ENCODE measurements at regions not wholly inside any gene's neighbourhood (a gene's known extent, or its start where the extent isn't known, plus 50 kb on each side); places are given as distances from the start of the nearest gene placed in this dataset.
"Not testable (repeated sequence)": the region's sequence is repeated elsewhere in the genome, so short reads cannot be mapped to it uniquely, and the experiment has no call there.

DNA sequence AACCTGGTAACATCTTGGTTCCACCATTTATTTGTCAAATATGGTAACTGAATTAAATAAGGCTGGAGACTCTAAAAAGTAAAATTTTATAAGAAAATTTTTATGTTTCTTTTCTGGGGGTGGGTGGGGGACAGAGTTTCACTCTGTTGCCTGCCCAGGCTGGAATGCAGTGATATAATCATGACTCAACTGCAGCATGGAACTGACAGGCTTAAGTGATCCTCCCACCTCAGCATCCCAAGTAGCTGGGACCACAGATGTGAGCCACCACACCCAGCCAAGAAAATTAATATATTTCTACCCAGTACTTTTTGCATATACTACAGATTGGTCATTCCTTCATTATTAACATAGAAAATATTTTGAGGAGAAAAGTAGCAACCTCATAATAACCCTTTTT, 216.9 kb downstream of the DEPDC1B start:
- no peaks in the 10 kb centered on the region for H3K36me3 ChIP-seq (ENCODE audit: control insufficient read depth, insufficient read depth, low read length)
- peaks cover 10% of the 10 kb centered on the region for H3K4me1 ChIP-seq (ENCODE audit: control insufficient read depth, insufficient read depth, low read length)
- no peak overlapping the region for H3K9ac ChIP-seq (ENCODE audit: low read depth, low read length)
- no peaks in the 10 kb centered on the region for H3K9me3 ChIP-seq (ENCODE audit: control insufficient read depth, insufficient read depth, low read length)
- no peaks in the 10 kb centered on the region for H3K27me3 ChIP-seq (ENCODE audit: control insufficient read depth, insufficient read depth, low read length)
- H3K4me3 ChIP-seq (ENCODE audit: low read depth, low read length) = no peak overlapping the region

DNA sequence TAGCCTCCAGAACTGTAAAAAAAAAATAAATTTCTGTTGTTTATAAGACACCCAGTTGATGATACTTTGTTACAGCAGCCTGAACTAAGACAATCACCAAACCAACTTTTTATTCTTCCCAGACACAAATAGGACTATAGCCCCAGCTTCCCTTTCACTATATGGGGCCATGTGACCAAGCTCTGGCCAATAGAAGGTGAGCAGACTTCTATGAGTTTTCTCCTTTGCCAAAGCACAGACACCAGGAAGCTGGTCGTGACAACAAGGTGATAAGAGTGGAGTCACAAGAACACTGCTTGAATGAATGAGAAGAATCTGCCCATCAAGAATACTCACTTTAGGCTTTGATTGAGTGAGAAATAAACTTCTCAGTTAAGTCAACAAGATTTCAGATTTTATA, 217.7 kb downstream of the DEPDC1B start:
- Histone ChIP-seq H3K27me3 (ENCODE audit: control insufficient read depth, insufficient read depth, low read length) (no peaks in the 10 kb centered on the region), H3K4me3 (ENCODE audit: low read depth, low read length) (no peak overlapping the region), H3K36me3 (ENCODE audit: control insufficient read depth, insufficient read depth, low read length) (no peaks in the 10 kb centered on the region), H3K9ac (ENCODE audit: low read depth, low read length) (no peak overlapping the region), H3K9me3 (ENCODE audit: control insufficient read depth, insufficient read depth, low read length) (peaks cover 5% of the 10 kb centered on the region), H3K4me1 (ENCODE audit: control insufficient read depth, insufficient read depth, low read length) (peaks cover 10% of the 10 kb centered on the region)

DNA sequence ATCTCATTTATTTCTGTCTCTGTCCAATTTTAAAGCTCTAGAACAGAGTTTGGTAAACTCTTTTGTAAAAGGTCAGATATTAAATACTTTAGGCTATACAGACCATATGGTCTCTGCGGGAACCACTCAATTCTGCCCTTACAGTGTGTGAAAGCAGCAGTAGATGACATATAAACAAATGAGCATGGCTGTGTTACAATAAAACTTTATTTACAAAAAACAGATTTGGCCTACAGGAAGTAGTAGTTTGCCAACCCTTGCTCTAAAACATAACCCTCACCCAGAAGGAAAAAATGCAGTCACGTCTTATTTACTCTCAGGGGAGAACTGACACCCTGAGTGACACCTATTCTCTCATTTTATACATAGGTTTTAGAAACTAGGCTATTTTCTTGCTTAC, 220.4 kb downstream of the DEPDC1B start:
- H3K36me3 ChIP-seq (ENCODE audit: control insufficient read depth, insufficient read depth, low read length) = no peaks in the 10 kb centered on the region
- peaks cover 5% of the 10 kb centered on the region for H3K9me3 ChIP-seq (ENCODE audit: control insufficient read depth, insufficient read depth, low read length)
- no peak overlapping the region for H3K4me3 ChIP-seq (ENCODE audit: low read depth, low read length)
- no peaks in the 10 kb centered on the region for H3K27me3 ChIP-seq (ENCODE audit: control insufficient read depth, insufficient read depth, low read length)
- no peak overlapping the region for H3K9ac ChIP-seq (ENCODE audit: low read depth, low read length)
- H3K4me1 ChIP-seq (ENCODE audit: control insufficient read depth, insufficient read depth, low read length) = peaks cover 10% of the 10 kb centered on the region

- Histone ChIP-seq H3K9ac (ENCODE audit: low read depth, low read length) (no peak overlapping the region), H3K4me1 (ENCODE audit: control insufficient read depth, insufficient read depth, low read length) (peaks cover 10% of the 10 kb centered on the region), H3K4me3 (ENCODE audit: low read depth, low read length) (no peak overlapping the region), H3K36me3 (ENCODE audit: control insufficient read depth, insufficient read depth, low read length) (no peaks in the 10 kb centered on the region), H3K9me3 (ENCODE audit: control insufficient read depth, insufficient read depth, low read length) (peaks cover 5% of the 10 kb centered on the region), H3K27me3 (ENCODE audit: control insufficient read depth, insufficient read depth, low read length) (no peaks in the 10 kb centered on the region)
These were observed 222.1 kb downstream of the DEPDC1B start for GRCh38 chr5:60477849-60478248.

- H3K4me1 ChIP-seq (ENCODE audit: control insufficient read depth, insufficient read depth, low read length) = peaks cover 2% of the 10 kb centered on the region
- peaks cover 5% of the 10 kb centered on the region for H3K9me3 ChIP-seq (ENCODE audit: control insufficient read depth, insufficient read depth, low read length)
- no peak overlapping the region for H3K4me3 ChIP-seq (ENCODE audit: low read depth, low read length)
- H3K36me3 ChIP-seq (ENCODE audit: control insufficient read depth, insufficient read depth, low read length) = no peaks in the 10 kb centered on the region
- no peak overlapping the region for H3K9ac ChIP-seq (ENCODE audit: low read depth, low read length)
- H3K27me3 ChIP-seq (ENCODE audit: control insufficient read depth, insufficient read depth, low read length) = no peaks in the 10 kb centered on the region
These were observed 226.3 kb downstream of the DEPDC1B start for GRCh38 chr5:60473654-60474053.

GRCh38 chr5:60473027-60473426, 226.9 kb downstream of the DEPDC1B start:
- not testable (repeated sequence) for H3K36me3 ChIP-seq (ENCODE audit: control insufficient read depth, insufficient read depth, low read length); H3K9ac ChIP-seq (ENCODE audit: low read depth, low read length); H3K9me3 ChIP-seq (ENCODE audit: control insufficient read depth, insufficient read depth, low read length); H3K4me3 ChIP-seq (ENCODE audit: low read depth, low read length); H3K4me1 ChIP-seq (ENCODE audit: control insufficient read depth, insufficient read depth, low read length); H3K27me3 ChIP-seq (ENCODE audit: control insufficient read depth, insufficient read depth, low read length)

DNA sequence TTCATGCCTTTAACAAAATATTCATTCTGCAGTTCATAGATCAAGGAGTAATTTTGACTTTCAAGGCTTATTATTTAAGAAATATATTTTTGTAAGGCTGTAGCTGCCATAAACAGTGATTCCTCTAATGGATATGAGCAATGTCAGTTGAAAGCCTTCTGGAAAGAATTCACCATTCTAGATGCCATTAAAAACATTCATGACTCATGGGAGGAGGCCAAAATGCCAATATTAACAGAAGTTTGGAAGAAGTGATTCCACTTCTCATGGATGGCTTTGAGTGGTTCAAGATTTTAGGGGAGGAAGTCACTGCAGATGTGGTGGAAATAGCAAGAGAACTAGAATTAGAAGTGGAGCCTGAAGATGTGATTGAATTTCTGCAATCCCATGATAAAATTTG, 229.1 kb downstream of the DEPDC1B start:
- no peak overlapping the region for H3K4me3 ChIP-seq (ENCODE audit: low read depth, low read length)
- H3K4me1 ChIP-seq (ENCODE audit: control insufficient read depth, insufficient read depth, low read length) = no peaks in the 10 kb centered on the region
- H3K9me3 ChIP-seq (ENCODE audit: control insufficient read depth, insufficient read depth, low read length) = no peaks in the 10 kb centered on the region
- no peaks in the 10 kb centered on the region for H3K27me3 ChIP-seq (ENCODE audit: control insufficient read depth, insufficient read depth, low read length)
- no peak overlapping the region for H3K9ac ChIP-seq (ENCODE audit: low read depth, low read length)
- no peaks in the 10 kb centered on the region for H3K36me3 ChIP-seq (ENCODE audit: control insufficient read depth, insufficient read depth, low read length)

DNA sequence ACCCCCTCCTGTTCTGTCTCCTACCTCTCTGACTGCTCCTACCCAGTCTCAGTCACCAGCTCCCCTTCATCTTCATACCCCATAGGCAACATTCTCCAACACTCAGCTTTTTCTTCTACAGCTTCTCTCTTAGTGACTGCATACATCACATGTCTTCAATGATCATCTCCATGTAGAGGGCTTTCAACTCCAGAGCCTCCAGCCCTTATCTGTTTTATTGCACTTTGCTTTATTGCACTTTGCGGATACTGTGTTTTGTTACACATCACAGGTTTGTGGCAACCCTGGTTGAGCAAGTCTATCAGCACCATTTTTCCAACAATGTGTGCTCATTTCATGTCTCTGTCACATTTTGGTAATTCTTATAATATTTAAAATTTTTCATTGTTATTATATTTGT, 230.7 kb downstream of the DEPDC1B start:
- H3K27me3 ChIP-seq (ENCODE audit: control insufficient read depth, insufficient read depth, low read length) = no peaks in the 10 kb centered on the region
- H3K4me3 ChIP-seq (ENCODE audit: low read depth, low read length) = no peak overlapping the region
- H3K9me3 ChIP-seq (ENCODE audit: control insufficient read depth, insufficient read depth, low read length) = no peaks in the 10 kb centered on the region
- no peaks in the 10 kb centered on the region for H3K4me1 ChIP-seq (ENCODE audit: control insufficient read depth, insufficient read depth, low read length)
- H3K9ac ChIP-seq (ENCODE audit: low read depth, low read length) = no peak overlapping the region
- no peaks in the 10 kb centered on the region for H3K36me3 ChIP-seq (ENCODE audit: control insufficient read depth, insufficient read depth, low read length)

DNA sequence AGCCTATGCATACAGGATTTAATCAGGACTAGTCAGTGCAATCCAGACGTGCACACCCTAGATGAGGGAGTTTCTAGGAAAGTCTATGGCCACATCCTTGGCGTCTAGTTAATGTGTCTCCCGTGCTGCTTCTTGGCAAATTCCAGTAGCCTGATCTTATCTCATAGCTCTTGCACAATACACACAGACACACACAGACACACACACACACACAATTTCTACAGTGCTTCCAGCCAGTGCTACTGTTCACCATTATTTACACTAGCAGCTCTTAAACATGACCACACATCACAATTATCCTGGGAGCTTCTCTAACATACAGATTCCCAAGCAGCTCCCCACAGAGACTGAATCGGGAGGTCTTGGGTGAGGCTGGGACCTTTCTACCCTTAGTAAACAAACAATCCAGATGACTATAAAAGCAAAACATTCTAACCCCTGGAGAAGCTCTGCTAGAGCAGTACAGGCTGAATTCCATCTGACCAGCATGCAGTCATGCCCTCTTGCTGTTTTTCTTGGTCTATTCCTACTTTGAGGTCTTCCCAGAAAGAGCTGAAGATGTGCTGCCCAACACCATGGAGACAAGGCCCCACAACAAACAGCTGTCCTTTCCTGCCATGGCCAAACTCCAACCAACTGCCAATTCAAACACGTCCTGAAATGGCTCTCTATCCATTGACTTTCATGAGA, 236.6 kb downstream of the DEPDC1B start:
- Histone ChIP-seq H3K36me3 (ENCODE audit: control insufficient read depth, insufficient read depth, low read length) (no peaks in the 10 kb centered on the region), H3K9ac (ENCODE audit: low read depth, low read length) (no peak overlapping the region), H3K4me1 (ENCODE audit: control insufficient read depth, insufficient read depth, low read length) (no peaks in the 10 kb centered on the region), H3K27me3 (ENCODE audit: control insufficient read depth, insufficient read depth, low read length) (no peaks in the 10 kb centered on the region), H3K9me3 (ENCODE audit: control insufficient read depth, insufficient read depth, low read length) (no peaks in the 10 kb centered on the region), H3K4me3 (ENCODE audit: low read depth, low read length) (no peak overlapping the region)

- Histone ChIP-seq H3K36me3 (ENCODE audit: control insufficient read depth, insufficient read depth, low read length) (no peaks in the 10 kb centered on the region), H3K9ac (ENCODE audit: low read depth, low read length) (no peak overlapping the region), H3K4me3 (ENCODE audit: low read depth, low read length) (no peak overlapping the region), H3K4me1 (ENCODE audit: control insufficient read depth, insufficient read depth, low read length) (no peaks in the 10 kb centered on the region), H3K27me3 (ENCODE audit: control insufficient read depth, insufficient read depth, low read length) (no peaks in the 10 kb centered on the region), H3K9me3 (ENCODE audit: control insufficient read depth, insufficient read depth, low read length) (no peaks in the 10 kb centered on the region)
These were observed 241.3 kb downstream of the DEPDC1B start for GRCh38 chr5:60458666-60459065.

DNA sequence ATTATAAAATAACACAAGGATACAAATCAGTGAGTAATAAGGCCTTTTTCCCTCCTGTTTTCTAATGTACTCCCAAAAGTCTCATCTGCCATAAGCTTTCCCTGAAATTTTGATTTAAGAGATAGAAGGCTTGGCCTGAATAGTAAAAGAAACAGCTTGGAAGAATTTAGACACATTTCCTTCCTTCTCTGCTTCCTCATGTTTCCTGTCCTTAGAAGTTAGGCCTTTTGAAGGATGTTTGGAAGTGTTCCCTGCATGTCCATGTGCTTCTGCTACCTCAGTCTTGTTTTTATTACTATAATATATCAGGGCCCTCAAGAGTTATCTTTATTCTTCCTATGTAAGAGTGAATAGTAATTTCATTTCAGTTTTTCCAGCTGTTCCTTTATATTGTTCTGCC, 242.7 kb downstream of the DEPDC1B start:
- Histone ChIP-seq H3K27me3 (ENCODE audit: control insufficient read depth, insufficient read depth, low read length) (no peaks in the 10 kb centered on the region), H3K4me3 (ENCODE audit: low read depth, low read length) (no peak overlapping the region), H3K9ac (ENCODE audit: low read depth, low read length) (no peak overlapping the region), H3K36me3 (ENCODE audit: control insufficient read depth, insufficient read depth, low read length) (no peaks in the 10 kb centered on the region), H3K4me1 (ENCODE audit: control insufficient read depth, insufficient read depth, low read length) (no peaks in the 10 kb centered on the region), H3K9me3 (ENCODE audit: control insufficient read depth, insufficient read depth, low read length) (no peaks in the 10 kb centered on the region)

DNA sequence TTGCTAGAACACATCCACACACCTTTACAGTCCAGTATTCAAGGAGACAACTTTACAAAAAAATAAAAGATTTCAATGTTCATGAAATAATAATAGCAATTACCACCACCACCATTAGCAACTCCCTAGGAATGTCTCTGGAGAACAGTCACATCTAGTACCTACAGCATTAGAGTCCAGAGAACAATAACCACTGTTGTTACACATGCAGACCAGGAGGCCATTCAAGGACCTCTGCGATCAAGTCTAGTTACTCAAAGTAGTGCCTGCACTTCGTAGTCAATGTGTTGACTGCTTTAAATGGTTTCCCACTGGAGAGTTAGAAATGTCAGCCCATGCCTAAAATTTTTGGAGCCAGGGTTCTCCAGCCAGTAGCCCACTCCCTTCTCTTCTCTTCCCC, 244.4 kb downstream of the DEPDC1B start:
- Histone ChIP-seq H3K36me3 (ENCODE audit: control insufficient read depth, insufficient read depth, low read length) (no peaks in the 10 kb centered on the region), H3K4me3 (ENCODE audit: low read depth, low read length) (no peak overlapping the region), H3K9ac (ENCODE audit: low read depth, low read length) (no peak overlapping the region), H3K4me1 (ENCODE audit: control insufficient read depth, insufficient read depth, low read length) (no peaks in the 10 kb centered on the region), H3K27me3 (ENCODE audit: control insufficient read depth, insufficient read depth, low read length) (no peaks in the 10 kb centered on the region), H3K9me3 (ENCODE audit: control insufficient read depth, insufficient read depth, low read length) (no peaks in the 10 kb centered on the region)

All from iPS-15b (cell line).